Stimulated activated CD4-positive, alpha-beta T cell treated with anti-CD3 and anti-CD28 coated beads, Interleukin-2, amount 100 ng/mL, for 24 hours (primary cell): ENCODE measurements at regions not wholly inside any gene's neighbourhood (a gene's known extent, or its start where the extent isn't known, plus 50 kb on each side); places are given as distances from the start of the nearest gene placed in this dataset.

Experiments
- DNase-seq, 2 donors: peaks; one replicate each; pipeline ENCODE4 v3.0.0-alpha.2; 2020

- no peak for DNase-seq
These were observed 221.8 kb upstream of the OSR1 start for GRCh38 chr2:19580264-19580663.

- no peak for DNase-seq
These were observed 221.0 kb upstream of the OSR1 start for GRCh38 chr2:19579461-19579860.

DNA sequence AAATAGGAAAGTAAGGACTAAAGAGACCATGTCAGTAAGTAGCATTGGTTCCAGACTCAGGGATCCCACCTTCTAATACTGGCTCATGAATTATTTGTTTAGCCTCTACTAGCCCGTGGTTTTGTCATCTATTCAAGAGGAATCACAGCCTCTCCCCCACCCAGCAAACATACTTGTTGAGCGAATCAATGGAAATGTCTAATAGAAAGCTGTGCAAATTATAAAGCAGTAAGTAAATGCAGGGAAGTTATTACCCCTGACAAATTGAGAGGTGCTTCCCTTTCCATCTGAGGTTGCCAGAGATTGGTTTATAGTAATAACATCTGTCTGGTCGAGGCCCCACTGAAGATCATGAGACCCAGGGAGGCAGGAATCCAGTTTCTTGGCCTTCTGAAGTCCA, 219.3 kb upstream of the OSR1 start:
- DNase-seq: no peak

GRCh38 chr2:19576411-19576810, 218.0 kb upstream of the OSR1 start:
- DNase-seq: no peak

DNA sequence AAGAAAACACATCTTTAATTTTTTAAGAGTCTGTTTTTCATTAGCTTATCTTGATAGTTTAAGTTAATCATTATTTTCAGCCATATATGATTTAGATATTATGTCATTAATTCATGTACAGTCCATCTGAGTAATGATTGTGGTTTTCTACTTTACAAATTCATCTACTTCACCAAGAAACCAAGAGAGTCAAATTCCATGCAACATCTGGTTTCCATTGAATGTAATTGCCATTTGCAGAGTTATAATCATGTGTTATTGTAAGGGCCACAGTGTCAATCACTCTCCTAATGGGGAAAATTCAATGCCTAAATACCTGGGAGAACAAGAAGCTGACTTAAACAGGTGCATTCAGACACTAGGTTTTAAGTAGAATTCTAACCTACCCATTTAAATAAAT, 217.2 kb upstream of the OSR1 start:
- DNase-seq: no peak

DNA sequence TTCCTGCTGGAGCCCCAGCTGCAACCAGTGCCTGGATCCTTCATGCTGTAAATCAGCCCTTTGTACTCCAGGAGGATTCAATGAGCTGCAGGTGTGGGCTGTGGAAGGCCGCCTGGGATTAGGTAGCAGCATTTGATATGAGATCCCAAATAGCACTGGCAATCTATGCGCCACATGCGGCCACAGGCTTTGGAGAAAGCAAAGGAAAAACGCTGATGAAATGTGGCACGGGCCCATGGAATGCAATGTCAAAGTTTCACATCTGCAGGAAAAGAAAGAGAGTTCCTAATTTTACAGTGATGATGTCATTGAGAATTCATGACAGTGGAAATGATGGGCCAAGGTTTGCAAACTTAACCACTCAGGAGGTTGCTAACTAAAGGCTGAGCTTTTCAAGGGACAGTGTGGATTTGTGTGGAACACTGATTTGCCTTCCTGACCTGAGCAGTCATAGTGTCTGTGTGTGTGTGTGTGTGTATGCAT, 216.4 kb upstream of the OSR1 start:
- DNase-seq: no peak

DNA sequence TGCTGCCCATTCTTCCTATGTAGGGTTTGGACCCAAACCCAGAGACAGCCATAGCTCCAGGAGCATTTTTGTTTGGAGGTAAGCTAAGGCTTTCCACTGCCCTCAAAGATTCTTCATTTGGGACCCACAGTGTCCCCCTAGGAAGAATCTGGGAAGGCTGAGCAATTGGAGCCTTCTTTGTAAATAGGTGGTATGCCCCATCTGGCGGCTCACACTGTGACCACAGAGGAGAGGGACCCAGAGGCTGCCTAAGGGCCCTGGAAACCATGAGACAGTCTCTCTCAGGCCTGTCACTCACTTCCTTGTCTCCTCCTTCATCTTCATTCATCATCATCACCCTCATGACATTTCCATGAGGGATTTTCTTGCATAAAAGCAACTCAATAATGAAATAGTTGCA, 215.4 kb upstream of the OSR1 start:
- DNase-seq: no peak

DNA sequence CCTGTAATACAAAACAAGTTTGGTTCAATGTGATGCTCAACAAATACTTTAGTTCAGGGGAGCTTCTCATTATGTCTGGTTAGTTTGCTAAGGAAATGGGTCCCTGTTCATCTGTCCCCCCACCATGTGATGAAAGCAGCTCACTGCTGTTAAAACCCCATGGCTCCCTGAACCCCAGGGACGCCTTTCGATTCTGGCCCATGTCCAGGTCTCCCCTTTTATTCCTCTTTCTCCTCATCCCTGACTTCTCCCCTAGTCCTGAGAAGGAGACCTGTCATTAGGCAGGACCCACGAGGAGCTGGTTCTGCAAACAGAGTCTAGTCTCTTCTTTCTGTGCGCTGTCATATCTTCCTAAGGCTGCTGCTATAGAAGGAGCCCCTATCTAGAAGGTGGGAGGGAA, 213.3 kb upstream of the OSR1 start:
- no peak for DNase-seq

DNA sequence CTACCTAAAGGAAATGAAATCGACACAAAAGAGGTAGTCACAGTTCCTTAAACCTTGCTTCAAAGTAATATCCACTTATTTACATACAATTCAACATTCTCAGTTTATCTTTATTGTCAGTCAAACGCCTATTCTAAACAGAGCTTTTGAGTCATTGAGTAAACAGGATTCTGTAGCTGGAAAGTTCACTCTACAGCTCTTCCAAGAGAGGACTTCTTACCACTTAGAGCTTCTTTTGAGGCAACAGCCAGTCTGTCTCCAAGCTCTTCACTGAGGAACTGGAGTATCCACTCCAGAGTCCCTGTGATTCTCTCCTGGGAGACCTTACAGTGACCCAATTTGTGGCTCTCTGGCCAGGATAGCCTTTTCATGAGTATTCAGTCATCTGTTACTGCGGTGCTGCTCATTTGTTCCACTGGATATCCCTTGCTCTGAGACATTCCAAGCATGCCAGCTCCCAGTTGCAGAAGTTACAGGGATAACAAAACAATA, 210.9 kb upstream of the OSR1 start:
- DNase-seq: no peak

GRCh38 chr2:19568809-19569208, 210.4 kb upstream of the OSR1 start:
- DNase-seq: no peak

- DNase-seq: no peak
These were observed 202.4 kb upstream of the OSR1 start for GRCh38 chr2:19560785-19561184.

- DNase-seq: no peak
These were observed 201.3 kb upstream of the OSR1 start for GRCh38 chr2:19559596-19560240.

DNA sequence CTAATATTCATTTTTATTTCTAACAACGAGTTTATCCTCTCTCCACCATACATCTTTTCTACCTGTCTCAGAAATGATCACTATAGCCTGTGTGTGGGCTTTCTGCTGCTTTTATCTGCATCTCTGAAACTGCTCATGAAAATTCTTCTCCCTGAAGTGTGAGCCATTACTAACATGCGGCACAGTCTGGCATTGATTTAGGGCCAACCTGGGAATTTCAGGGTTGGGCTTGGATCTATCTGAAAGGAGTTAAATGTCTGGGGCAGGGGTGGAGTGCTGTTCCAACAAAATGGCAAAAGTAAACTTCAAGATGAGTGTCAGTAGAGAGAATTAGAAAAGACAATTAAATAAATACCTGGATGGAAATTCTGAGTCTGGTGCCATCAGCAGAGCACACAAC, 198.2 kb upstream of the OSR1 start:
- DNase-seq: no peak

DNA sequence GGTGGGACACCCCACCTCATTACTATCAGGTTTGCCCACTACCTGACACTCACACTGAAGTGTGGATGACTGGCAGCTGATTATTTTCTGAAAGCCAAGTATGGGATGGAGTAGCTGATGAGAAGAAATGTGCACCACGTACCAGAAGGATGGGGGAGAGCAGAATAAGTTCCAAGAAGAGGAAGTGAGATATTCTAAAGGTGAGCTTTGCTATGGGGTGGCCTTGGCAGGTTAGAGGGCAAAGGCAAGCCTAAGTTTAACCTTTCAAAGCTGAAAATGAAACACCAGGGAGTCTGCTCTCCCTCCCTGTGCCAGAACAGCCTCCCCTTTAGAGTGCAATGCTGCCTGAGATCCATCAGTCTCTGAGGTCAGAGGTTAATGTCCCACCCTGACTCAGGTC, 196.1 kb upstream of the OSR1 start:
- DNase-seq: no peak

- no peak for DNase-seq
These were observed 193.8 kb upstream of the OSR1 start for GRCh38 chr2:19552270-19552669.

- DNase-seq: no peak
These were observed 192.3 kb upstream of the OSR1 start for GRCh38 chr2:19550750-19551149.

DNA sequence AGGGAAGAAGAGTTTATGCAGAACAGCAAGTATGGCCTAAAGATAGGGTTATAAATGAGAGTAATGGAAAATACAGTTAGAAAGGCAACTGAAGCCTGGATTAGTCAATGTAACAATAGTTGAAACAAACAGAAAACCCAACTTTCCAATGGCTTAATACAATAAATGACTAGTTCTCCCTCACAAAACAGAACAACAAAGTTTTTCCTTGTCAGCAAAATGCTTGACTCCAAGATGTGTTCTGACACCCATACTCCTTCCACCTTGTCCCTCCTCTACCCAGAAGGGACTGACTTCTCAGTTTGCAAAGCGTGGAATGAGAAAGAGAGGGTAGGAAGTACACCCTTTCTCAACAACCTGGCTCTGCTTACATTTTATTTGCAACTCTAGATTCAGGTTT, 191.4 kb upstream of the OSR1 start:
- DNase-seq: no peak

DNA sequence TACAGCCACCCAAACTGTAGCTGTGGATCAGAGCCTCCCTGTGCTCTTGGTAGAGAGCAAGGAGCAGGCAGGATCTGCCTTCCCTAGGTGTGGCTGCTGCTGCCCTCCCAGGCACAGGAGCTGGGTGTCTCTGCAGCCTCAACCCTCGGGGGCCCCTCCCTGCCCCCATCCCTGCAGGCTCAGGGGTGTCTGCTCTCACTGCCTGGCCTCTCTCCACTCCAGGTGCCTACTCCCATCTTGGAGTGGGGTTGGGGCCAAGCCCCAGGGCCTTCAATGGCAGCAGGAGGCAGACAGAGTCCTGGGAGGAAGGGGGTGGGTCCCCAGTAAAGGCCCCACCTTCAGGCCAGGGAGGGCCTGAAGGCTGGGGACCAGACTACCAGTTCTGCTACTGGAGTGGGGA, 189.7 kb upstream of the OSR1 start:
- DNase-seq: no peak

DNA sequence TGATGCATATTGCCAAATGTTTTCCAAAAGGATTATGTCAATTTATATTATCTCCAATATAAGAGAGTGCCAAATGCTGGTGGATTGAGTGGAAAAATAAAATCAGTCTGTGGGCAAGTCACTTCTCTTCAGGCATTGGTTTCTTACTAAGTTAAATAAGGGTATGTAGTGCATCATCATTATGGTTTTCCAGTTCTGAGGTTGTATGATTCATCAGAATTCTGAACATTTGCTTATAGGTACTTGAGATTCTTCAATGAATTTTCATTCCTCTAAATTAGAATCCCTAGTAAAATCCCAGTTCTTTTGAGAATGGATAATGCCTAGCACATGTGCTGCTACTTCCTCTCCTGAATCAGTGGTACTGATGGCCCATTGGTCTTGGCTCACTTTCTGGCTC, 188.9 kb upstream of the OSR1 start:
- no peak for DNase-seq

- DNase-seq: no peak
These were observed 187.1 kb upstream of the OSR1 start for GRCh38 chr2:19545507-19545906.

GRCh38 chr2:19543663-19544383, 185.4 kb upstream of the OSR1 start:
- no peak for DNase-seq

GRCh38 chr2:19542796-19543662, 184.6 kb upstream of the OSR1 start:
- DNase-seq: no peak

GRCh38 chr2:19541884-19542283, 183.5 kb upstream of the OSR1 start:
- DNase-seq: no peak
